IPS-18c (cell line): ENCODE measurements at regions not wholly inside any gene's neighbourhood (a gene's known extent, or its start where the extent isn't known, plus 50 kb on each side); places are given as distances from the start of the nearest gene placed in this dataset.
"Not testable (repeated sequence)": the region's sequence is repeated elsewhere in the genome, so short reads cannot be mapped to it uniquely, and the experiment has no call there.

ENCODE experiments used
- H3K4me3 ChIP-seq: 2 replicates; pipeline ENCODE4 v1.7.0; 2013; ENCODE audit warnings: low read depth, mild to moderate bottlenecking, low read length, moderate library complexity; ENCODE audit not compliant: insufficient read depth
- H3K9me3 ChIP-seq: one replicate; pipeline ENCODE4 v1.6.1; 2013; ENCODE audit warnings: mild to moderate bottlenecking, low read length, moderate library complexity; ENCODE audit not compliant: control insufficient read depth, insufficient read depth

DNA sequence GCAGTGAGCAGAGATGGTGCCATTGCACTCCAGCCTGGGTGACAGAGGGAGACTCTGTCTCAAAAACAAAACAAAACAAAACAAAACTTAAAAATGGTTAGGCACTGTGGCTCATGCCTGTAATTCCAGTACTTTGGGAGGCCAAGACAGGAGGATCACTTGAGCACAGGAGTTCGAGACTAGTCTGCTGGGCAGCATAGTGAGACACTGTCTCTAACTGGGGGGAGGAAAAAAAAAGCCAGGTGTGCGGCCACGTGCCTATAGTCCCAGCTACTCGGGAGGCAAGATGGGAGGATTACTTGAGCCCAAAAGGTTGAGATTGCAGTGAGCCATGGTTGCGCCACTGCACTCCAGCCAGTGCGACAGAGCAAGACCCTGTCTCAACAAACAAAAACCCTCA lies 105.5 kb upstream of the TPTE start:
- not testable (repeated sequence) for H3K4me3 ChIP-seq
- peaks cover 59% of the 10 kb centered on the region for H3K9me3 ChIP-seq

DNA sequence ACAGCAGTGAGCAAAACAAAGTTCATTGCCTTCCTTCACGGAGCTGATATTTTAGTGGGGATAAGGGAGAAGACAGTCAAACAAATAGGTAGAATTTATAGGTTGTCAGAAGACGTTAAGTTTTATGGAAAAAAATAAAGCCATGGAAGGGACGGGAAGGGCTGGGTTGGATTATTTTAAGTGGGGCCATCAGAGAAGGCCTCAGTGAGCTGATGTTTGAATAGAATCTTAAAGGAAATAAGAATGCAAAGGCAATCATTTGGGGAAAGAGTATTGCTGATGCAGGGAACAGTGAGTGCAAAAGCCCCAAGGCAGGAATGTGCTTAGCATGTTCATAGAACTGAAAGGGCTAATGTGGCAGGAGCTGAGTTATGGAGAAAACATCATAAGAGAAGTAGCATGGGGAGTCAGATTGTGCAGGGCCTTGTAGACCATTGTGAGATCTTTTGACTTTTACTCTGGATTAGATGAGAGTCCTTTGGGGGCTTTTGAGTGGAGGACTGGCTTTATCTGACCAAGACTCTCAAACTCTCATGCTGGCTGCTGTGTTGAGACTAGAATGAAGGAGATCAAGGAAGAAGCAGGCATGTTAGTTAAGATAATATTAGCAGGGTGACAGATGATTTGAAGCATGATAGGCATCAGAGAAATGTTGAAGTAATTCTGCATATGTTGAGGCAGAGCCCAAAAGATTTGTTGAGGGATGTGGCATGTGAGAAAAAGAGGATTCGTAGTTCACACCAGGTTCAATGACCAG lies 104.5 kb upstream of the TPTE start:
- not testable (repeated sequence) for H3K4me3 ChIP-seq
- H3K9me3 ChIP-seq = peaks cover 59% of the 10 kb centered on the region

- peaks cover 56% of the 10 kb centered on the region for H3K9me3 ChIP-seq
Observed at GRCh38 chr21:10417551-10418002, 103.8 kb upstream of the TPTE start.

DNA sequence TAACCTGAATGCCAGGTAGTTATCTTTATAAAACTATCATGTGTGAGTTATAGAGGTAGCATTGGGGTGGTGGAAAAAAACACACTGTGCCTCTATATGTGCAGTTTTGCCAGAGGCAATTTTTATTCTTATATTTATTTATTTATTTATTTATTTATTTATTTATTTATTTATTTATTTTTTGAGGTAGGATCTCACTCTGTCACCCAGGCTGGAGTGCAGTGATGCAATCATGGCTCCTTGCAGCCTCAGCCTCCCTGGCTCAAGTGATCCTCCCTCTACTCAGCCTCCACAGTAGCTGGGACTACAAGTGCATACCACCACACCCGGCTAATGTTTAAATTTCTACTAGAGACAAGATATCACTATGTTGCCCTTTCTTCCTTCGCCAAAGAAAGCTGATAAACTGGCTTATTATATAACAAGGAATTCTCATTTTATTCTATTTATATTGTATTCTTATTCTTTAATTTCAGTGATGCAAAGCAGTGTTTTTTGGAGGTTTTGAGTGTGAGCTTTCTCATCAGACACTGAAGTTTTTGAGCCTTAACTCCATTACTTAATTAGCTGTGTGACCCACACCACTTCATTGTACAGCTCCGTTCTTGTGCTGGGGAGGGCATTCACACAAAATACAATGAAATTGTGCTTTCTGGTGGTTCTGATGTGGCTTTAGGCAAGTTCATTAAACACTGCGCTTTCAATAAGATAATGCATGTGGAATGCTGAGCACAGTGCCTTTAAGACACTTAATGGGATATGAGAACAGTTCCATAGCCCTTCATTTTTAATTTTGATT lies 102.9 kb upstream of the TPTE start:
- H3K4me3 ChIP-seq = not testable (repeated sequence)
- peaks cover 51% of the 10 kb centered on the region for H3K9me3 ChIP-seq

More at GRCh38 chr21:10417551-10418002, 103.8 kb upstream of the TPTE start:
- not testable (repeated sequence) for H3K4me3 ChIP-seq

- H3K4me3 ChIP-seq = not testable (repeated sequence)
- H3K9me3 ChIP-seq = peaks cover 36% of the 10 kb centered on the region
Observed at GRCh38 chr21:10421199-10421598, 100.2 kb upstream of the TPTE start.

DNA sequence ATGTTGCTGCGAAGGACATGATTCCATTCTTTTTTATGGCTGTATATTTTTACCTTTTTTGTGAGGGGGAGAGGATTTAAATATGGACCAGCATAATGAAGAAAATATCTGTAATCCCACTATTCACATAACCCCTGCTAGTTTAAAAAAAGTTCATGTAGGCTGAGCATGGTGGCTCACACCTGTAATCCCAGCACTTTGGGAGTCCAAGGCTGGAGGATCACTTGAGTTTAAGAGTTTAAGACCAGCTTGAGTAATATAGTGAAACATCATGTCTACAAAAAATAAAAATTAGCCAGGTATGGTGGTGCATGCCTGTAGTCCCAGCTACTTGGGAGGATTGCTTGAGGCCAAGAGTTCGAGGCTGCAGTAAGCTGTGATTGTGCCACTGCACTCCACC lies 99.8 kb upstream of the TPTE start:
- not testable (repeated sequence) for H3K4me3 ChIP-seq
- H3K9me3 ChIP-seq = peaks cover 38% of the 10 kb centered on the region

DNA sequence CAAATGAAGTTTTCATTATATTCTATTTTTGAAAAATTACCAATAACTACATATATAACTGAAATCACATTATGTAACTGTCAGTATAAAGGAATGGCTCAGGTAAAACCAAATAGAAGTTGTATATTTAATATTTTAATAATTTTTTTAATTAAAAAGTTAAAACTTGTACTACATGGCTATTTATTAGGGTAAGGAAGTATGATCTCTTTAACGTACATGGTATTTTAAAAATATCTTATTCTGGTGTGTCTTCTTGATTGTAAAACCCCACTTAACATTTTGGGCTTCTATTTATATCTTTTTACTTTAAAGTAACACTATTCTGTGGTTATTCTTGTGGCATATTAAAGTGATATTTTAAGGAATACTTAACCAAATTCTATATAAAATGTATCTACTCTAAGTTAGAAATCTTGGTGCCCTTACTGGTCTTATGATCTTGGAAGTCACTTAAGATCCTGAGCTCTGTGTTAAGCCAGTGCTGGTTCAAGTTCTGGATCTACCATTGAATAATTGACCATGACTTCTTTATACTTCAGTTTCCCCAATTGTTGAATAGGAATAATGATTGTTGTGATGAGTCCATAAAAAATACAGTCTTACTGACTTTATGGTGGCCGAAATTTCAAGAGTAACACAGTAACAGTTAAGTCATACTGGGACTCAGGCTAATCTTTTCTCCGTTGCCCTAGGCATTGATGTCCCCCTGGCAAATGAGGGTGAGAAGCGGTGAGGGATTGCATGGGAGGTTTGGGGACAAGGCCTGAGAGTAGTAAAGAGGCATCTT lies 97.1 kb upstream of the TPTE start:
- H3K9me3 ChIP-seq = peaks cover 32% of the 10 kb centered on the region
- H3K4me3 ChIP-seq = not testable (repeated sequence)

GRCh38 chr21:10424887-10425145 lies 96.6 kb upstream of the TPTE start:
- H3K4me3 ChIP-seq = not testable (repeated sequence)
- H3K9me3 ChIP-seq = peaks cover 27% of the 10 kb centered on the region

DNA sequence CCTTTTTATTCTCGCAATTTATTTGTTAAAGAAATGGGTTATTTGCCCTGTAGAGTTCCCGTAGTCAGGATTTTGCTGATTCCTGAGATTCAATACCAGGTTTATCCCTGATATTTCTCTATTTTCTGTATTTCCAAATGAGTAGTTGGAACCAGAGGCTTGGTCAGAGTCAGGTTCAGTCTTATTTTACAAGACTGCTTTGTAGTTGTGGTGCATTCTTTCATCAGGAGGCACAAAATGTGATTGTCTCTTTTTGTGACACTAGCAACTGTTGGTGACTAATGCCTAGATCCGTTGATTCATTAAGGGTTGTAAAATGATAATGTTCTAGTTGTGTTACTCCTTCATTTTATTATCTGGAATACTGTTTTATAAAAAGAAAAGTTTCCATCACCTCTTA lies 95.5 kb upstream of the TPTE start:
- Histone ChIP-seq H3K4me3 (no peak overlapping the region), H3K9me3 (peaks cover 30% of the 10 kb centered on the region)

GRCh38 chr21:10426812-10427211 lies 94.6 kb upstream of the TPTE start:
- H3K9me3 ChIP-seq = peaks cover 30% of the 10 kb centered on the region
- H3K4me3 ChIP-seq = not testable (repeated sequence)

DNA sequence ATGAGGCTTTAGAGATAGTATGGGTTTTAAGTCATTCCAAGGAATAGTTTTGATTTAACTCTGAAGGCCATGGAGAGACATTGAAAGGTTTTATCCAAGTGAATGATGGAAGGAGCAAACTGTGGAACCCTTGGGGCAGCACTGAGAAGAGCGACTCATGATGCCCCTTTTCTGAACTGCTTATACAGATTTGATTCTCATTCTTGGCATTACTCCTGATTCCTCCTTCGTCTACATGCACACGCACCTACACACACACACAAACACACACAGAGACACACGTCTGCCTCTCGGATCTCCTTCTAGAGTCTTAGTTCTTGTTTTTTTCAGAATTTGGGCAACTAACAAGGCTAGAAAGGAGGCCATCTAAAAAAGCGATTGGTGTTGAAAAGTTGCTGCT lies 94.1 kb upstream of the TPTE start:
- peaks cover 34% of the 10 kb centered on the region for H3K9me3 ChIP-seq
- not testable (repeated sequence) for H3K4me3 ChIP-seq

DNA sequence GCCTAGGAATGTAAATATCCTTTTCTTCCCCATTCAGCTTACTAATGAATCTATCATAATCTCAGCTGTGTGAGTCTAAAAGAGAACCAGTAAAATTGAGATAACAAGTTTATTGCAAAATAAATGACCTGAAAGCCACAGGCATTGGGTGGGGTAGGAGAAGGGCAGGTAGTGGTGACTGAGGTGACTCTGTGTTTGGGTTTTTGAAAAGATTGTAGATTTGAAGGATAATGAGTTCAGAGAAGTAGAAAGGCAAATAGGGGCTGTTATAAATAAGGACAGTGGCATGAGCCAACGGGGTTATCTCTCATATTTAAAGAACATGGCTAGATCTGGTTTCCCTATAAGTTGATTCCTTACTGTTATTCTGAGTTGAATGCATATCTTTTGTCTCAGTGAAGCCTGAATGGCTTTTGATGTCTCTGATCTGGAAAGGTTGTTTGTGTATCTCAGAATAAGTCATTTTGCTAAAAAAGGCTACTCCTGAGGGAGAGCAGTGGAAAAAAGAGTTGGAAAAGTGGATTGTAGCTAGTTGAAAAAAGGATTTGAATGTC lies 92.3 kb upstream of the TPTE start:
- peaks cover 35% of the 10 kb centered on the region for H3K9me3 ChIP-seq
- H3K4me3 ChIP-seq = not testable (repeated sequence)

DNA sequence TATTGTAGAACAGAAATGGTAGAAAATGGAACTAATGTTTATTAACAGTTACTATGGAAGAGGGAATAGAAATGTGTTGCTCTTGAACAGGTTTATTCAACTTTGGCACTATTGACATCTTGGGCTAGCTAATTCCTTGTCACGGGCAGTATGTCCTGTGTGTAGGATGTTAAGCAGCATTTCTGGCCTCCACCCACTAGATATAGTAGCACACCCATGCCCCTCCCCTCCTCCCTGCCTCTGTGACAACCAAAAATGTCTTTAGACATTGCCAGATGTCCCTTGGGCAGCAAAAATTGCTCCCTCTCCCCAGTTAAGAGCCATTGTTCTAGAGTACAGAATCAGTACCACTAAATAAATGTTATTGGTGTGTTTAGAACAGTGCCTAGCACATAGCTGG lies 91.4 kb upstream of the TPTE start:
- no peak overlapping the region for H3K4me3 ChIP-seq
- peaks cover 35% of the 10 kb centered on the region for H3K9me3 ChIP-seq

DNA sequence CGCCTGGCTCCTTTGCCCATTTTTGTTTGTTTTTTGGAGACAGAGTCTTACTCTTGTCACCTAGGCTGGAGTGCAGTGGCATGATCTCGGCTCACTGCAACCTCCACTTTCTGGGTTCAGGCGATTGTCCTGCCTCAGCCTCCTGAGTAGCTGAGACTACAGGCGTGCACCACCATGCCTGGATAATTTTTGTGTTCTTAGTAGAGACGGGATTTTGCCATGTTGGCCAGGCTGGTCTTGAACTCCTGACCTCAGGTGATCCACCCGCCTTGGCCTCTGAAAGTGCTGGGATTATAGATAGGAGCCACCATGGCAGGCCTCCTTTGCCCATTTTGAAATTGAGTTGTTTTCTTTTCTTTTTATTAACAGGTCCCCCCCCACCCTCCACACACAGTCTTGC lies 89.4 kb upstream of the TPTE start:
- H3K9me3 ChIP-seq = peaks cover 27% of the 10 kb centered on the region
- H3K4me3 ChIP-seq = not testable (repeated sequence)

DNA sequence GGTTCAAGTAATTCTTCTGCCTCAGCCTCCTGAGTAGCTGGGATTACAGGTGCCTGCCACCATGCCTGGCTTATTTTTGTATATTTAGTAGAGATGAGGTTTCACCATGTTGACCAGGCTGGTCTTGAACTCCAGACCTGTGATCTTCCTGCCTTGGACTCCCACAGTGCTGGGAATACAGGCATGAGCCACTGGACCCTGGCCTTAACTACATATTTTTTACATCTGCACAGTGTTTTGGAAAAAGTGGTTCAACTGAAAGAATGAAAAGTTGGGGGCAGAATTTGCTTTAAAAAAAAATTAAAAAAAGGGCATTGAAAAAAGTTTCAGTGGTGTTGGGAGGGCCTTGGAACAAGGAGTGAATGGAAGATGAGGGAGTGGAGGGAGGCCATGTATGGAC lies 88.9 kb upstream of the TPTE start:
- peaks cover 25% of the 10 kb centered on the region for H3K9me3 ChIP-seq
- not testable (repeated sequence) for H3K4me3 ChIP-seq

DNA sequence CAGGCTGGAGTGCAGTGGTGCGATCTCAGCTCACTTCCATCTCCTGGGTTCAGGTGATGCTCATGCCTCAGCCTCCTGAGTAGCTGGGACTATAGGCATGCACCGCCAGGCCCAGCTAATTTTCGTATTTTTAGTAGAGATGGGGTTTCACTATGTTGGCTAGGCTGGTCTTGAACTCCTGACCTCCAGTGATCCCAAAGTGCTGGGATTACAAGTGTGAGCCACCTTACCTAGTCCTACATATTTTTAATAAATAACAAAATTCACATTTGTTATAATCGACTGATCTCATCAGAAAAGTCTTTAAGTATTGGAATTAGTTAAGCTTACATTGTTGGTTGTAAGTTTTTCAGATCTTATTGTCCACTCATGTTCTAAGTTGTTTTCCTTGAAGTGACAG lies 83.4 kb upstream of the TPTE start:
- peaks cover 13% of the 10 kb centered on the region for H3K9me3 ChIP-seq
- not testable (repeated sequence) for H3K4me3 ChIP-seq

- peaks cover 13% of the 10 kb centered on the region for H3K9me3 ChIP-seq
- not testable (repeated sequence) for H3K4me3 ChIP-seq
Observed at GRCh38 chr21:10440639-10441038, 80.7 kb upstream of the TPTE start.

- H3K4me3 ChIP-seq = not testable (repeated sequence)
- peaks cover 13% of the 10 kb centered on the region for H3K9me3 ChIP-seq
Observed at GRCh38 chr21:10442018-10442417, 79.4 kb upstream of the TPTE start.
